Left forelimb (tissue), 1 donor: ENCODE measurements at regions not wholly inside any gene's neighbourhood (a gene's known extent, or its start where the extent isn't known, plus 50 kb on each side); places are given as distances from the start of the nearest gene placed in this dataset.

Experiments used
- DNase-seq: peaks from one replicate; pipeline ENCODE4 v3.0.0-alpha.2; 2018; ENCODE audit warnings: low spot score

DNA sequence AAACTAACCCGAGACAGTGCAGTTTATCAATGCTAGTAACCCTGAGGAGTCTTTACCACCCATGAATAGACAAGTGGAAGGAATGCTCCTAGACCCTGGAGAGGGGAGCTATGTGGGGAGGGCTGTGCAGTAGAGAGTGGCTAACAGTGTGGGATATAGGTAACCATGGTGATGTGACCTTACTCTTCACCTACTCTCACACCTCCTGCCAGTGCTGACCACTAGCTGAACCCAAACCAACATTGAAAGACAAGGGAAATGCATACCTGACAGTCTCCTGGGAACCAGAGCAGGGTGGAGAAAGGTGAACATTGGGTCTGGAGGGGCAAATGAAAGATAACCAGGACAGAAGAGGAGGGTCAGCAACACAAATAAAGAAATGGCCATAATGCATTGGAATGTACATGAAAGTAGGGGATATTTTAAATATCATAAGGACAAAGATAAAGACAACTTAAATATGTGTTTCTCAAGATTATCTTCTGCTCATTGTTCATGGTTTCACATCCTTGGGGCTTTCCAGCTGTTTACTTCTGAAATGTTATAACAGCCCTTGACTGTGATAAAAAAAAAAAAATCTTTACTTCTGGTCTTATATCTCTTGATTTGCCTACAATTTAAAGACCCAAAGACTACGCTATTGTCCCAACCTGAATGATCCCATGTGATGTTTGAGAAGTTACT, 983.3 kb upstream of the TENM4 start:
- no peak for DNase-seq

DNA sequence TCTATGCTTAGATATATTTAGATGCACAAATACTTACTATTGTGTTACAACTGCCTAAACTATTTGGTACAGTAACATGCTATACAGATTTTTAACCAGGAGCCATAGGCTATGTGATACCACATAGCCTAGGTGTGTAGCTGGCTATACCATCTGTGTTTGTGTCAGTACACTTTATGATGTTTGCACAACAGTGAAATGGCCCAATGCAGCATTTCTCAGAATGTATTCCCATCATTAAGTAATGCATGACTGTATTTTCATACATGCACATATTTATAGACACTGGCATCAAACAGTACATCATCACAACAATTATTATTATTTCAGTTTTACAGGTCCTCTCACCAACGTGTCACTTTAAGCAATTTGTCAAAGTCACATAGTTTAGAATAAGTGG, 979.5 kb upstream of the TENM4 start:
- DNase-seq: no peak

DNA sequence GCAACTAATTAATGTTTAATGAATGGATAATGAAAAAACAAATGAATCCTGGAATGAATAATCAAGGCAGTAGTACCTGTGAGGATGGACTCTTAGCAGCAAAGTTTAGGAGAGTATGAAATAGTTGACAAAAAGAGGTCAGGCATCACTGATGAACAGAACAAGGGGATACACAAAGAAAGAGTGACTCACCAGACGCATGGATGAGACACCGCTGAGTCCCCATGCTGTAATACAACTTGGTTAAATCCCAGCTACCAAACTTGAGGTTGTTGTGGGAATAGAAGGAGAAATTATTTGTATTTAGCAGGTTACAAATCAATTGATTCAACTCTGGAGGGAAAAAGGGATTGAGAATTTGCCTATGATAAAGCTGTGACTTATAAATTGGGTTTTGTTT, 976.9 kb upstream of the TENM4 start:
- DNase-seq: no peak

DNA sequence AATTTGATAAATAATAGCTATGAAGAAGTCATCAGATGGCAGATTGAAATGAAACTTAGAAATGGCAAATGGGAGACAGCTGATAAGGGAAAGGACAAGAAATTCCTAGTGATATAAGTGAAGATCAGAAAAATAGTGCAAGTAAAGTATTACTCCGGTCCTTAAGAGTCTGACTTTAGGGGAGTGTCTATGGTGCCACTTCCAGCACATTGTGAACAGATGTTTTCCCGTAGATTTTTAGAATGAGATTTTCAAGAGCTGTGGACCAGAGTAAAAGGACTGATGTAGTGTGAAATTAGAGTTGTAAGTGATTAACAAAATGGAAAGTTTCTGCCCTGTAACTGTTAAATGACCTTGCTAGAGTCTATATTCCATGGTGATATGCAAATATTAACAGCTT, 974.8 kb upstream of the TENM4 start:
- DNase-seq: no peak

DNA sequence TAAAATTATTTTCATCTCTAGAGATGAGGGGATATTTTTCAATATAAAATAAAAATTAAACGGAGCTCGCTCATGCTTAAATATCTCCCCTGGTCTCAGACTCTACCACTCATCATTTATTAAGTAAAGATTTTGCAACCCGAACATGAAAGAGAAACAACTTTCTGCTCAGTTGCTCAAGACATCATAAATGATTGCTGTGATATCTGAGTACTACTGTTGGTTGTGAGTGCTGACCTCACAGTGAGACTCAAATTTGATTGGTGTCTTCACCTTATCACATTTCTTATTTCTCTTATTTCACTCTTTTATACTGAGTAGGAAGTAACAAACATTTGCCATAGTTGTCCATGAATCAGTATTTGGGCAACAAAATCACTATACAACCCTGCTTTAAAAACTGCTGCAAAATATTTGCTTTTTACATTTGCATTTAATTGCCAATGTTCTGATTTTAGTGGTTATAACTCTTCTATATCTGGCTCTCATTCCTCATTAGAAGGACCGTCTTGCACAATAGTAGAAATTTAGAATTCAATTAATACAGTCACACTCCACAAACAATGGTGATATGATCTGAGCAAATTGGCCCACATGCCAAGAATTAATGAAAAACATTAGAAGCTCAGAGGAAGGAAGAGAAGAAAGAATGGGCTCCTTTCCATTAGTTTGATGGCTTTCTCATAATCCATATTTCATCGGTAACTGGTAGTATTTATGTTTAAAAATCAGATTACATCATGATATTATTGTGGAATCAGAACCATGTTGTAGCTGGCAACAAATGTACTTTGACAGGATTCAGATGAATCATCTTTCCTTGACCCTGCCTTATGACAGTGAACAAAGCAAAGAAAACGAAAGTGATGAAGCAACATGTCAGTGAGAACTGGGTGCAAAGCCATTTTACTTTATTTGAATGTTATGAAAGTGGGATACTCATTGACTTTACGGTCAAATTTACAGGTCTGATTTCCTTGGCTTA, 973.6 kb upstream of the TENM4 start:
- DNase-seq: no peak

DNA sequence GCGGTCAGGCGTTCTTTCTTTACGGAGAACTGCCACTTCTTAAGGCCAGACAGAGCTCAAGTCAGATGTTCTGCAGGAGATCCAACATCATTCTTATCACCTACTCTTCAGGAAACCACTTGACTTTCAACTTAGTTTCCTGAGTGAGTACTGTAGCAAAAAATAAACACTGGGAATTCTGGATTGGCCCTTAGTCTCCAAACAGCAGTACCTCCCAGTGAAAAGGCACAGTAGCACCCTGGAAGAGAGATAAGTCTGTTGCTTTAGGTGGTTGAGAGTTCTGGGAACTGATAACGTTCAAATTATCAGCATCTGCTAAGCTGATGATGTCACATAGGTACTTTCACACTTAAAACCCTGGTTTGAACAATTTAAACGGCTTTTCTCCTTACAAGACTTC, 971.8 kb upstream of the TENM4 start:
- no peak for DNase-seq

DNA sequence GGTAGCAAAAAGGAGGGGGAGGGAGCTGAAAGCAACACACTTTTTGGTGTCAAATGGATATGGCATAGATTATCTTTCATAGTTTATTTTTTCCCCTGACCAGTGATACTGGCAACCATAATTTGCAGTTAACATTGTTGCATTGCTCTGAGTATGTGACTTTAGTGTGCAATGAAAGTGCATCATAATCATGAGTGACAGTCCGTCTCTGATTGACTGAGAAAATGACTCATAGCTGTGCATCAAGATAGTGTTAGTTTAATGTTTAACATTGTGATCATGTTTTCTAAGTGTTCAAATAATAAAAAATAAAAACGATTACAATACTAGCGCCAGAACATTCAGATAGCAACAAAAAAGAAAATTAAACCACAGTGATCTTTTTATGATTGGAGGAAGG, 952.4 kb upstream of the TENM4 start:
- DNase-seq: no peak

DNA sequence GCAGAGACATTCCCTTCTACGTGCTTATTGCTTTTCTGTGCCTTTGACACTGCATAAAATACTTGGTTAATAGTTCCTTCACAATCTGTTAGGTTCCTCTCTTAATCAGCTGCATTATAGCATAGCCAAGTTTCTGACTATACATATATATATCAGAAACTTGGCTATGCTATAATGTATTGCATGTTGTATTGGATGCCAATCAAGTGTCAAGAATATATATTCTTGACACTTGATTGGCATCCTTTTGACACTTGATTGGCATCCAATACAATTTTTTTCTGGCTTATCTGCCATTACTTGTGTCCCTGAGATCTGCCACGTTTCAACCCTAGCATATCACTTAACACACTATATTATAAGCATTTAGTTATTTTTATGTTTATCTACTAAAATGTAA, 949.7 kb upstream of the TENM4 start:
- DNase-seq: no peak

DNA sequence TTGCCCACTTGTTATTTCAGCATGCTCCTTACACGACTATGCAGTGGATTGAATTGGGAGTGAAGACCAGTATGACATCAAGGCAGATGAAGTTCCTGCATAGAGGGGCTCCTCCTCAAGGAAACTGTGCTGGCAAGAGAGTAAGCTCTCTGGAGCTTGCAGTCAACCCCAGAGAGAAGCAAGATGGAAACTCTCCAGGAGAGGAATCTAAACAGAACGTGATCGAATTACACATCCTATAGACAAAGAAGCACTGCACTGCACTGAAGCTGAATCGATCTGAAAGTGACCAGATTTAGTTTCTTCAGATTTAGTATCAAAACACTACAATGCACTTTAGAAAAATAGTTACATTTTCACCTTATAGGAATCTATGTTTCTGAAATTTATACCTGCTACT, 947.7 kb upstream of the TENM4 start:
- DNase-seq: no peak

DNA sequence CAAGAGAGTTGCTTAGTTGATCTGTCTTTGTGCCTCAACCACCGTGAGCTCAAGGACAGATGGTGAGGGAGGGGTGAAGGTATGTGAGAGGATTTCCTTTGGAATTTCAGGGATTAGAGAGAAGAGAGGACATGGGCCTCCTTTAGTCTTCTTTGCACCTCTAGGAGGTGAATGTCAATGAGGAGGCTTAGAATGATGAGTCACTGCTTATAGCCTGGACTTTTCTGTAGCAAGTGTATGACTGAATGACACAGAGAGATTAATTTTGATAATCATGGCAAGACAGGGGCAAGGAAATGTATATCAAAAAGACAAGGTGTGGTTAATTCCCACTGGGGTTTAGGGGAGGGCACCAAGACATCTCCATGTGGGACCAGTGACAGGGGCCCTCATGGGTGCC, 947.3 kb upstream of the TENM4 start:
- DNase-seq: no peak

DNA sequence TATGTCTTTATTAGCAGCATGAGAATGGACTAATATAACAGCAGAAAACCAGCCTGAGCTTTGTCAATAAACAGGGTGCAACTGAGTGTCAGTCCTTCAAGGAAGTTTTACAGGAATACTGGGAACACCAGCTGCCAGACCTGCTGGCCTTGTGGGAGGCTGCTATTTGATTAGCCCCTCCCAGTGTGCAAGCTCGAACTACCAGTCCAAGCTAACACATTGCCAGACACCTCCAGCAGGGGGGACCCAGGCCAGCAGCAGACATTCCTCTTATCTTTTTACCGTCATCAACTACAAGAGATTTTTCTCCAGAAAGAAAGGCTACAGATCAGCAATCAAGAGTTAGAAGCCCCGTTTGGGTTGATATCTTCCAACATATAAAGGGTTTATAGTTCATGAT, 942.8 kb upstream of the TENM4 start:
- no peak for DNase-seq

DNA sequence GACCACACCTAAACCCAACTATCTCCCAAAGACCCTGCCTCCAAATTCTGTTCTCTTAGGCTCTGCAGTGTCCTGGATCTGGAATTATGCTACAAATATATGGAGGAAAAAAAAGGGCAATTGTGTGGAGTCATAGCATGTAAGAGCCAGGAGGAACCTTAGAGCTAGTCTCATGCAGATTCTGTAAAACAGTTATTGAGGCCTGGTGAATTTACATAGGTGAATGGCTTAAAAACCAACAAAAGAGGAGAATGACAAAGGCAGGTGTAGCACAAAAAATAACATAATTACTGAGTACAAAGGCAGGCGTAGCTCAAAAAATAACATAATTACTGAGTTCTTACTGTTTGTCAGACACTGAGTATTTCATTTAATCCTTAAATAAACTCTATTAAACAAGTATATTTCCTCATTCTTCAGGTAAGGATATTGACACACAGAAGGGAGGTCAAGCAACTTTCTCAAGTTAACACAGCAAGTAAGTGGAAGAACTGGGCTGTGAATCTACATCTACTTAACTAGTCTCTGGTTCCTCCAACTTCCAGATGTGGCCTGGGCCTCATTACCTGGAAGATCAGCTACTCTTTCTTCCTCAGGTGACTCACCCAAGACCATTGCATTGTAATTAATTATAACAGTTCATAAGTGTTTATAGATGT, 938.9 kb upstream of the TENM4 start:
- no peak for DNase-seq

DNA sequence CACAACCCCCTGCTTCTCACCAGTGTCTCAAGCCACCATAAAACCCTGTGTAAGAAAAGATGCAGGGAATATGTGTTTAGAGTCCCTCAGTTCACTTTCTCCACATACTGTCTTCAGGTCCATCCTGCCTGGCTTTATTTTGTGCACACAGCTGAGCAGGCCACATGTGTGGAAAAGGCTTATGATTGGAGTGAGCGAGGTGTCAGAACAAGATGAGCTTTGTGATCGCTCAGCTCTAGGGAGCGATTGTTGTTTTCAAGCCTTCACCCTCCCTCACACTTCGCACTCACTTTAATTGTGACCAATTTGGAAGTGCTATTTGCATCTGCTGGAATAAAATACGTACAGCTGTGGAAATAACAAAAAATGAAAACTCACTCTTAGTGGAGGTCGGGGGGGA, 931.1 kb upstream of the TENM4 start:
- no peak for DNase-seq

DNA sequence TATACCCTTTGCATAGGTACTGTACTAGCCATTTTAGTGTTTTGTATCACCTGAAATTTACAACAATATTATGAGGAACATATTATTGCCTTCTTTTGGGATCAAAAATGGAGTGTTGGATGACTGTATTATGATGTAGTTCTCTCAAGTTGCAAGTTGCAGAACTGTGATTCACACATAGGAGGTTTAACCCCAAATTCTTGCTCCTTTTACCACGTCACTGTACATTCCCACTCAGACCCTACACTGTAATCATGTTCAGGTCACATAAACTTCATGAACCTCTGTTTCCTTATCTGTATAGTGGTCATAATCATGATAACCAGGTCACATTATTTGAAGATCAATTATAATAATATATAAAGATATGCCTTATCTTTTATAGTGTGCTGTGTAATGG, 925.1 kb upstream of the TENM4 start:
- DNase-seq: no peak

DNA sequence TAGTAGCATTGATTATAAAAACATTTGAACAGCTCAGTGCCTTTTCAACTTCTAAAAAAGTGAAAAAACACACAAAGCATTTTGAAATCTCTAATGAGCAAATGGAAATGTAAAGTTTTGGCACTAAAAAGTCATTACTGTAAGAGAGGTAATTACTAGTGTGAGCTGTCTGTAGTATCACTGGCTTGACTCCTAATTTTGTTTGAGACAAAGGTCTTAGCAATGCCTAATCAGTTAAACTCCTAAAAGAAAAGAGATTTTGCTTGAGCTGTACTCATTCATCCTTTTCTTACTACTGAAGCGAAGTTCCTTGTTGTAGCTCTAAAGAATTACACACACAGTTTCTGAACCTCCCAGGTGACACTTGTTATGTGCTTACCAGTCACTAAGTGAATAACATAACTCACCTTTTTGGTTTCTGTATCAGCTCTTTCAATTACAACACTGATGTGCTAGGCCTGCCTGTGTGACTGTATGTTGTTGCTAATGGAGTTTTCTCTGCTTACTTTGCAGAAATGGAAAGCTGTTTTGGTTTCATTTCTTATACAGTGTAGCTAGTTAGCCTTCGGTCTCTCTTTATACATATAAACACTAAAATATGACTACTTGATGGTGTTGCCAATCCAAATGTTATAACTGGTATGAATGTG, 924.4 kb upstream of the TENM4 start:
- DNase-seq: no peak

DNA sequence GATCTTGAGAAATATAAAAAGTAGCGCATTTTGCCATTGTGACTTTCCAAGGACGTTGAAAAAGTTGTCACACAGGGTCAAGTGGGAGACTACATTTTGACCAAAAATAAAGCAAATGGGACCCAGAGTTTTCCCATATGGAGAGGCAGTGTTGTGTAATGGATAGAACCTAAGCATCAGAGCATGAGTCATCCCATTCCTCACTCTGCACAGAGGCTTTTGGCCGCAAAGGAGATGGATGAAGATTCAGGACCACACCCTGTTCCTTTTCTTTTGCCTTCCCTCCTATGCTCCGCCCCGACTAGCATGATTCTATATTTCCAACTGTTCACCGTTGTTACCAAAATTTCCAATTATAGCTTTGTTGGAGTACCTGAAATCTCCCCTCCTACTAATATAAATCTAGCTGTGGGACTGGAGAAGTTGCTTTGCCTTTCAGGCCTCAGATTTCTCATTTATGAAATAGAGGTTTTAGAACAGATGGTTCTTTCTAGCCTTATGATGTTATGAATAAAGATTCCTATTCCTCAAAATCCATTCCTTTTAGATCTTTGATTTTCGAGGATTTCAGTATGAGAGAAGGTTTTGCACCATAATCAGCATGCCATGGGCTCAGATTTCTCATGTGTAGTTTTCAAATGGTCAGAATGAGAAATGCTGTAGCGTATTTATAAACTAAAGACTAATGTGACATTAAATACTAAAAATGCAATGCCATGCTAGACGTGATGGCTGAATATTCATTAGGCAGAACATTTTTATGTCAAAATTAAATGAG, 921.9 kb upstream of the TENM4 start:
- no peak for DNase-seq

DNA sequence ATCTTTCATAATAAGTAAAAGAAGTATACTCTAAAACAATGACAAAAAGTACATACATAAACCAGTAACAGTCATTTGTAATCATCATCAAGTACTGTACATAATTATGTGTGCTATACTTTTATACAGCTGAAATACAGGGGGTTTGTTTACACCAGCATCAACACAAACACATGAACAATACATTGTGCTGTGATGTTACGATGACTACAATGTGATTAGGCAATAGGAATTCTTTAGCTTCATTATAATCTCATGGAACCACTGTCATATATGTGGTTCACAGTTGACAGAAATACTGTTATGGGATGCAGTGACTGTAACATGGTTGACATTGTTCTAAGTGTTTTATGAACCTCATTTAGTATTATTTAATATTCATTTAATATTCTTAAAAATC, 914.4 kb upstream of the TENM4 start:
- no peak for DNase-seq

DNA sequence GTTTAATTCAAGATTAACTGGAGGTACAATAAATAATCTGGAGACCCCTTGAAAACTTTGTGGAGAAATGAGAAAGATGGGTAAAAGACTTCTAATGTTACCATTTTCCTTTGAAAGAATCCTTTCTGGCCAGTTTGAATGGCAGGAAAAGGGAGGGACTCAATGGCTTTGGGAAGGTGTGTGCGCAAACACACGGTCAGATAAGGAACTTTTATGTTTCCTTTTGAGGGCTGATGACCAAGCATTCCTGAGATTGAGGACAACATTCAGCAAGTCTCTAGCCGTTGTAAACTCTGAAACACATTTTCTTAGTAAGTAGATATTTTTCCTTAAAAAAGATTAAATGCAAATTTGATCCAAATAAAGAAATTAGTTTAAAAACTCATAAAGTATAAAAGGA, 909.7 kb upstream of the TENM4 start:
- no peak for DNase-seq

DNA sequence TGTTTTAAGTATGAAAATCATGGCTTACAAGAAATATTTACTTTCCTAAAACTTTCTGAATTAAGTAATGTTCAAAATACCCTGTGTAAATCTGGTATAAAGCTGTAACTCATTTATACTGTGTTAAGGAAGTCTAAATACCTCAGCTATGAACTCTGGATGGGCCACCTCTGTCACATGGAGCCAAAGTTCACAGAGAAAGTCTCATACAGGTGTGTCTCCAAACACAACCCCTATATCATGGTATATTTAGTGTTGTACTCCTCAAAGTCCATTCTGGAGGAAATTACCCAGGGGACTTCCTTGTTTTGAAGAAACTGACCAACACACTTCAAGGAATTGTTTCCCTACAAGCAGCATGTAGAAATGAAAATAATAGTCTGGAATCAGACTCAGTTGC, 909.2 kb upstream of the TENM4 start:
- DNase-seq: no peak

DNA sequence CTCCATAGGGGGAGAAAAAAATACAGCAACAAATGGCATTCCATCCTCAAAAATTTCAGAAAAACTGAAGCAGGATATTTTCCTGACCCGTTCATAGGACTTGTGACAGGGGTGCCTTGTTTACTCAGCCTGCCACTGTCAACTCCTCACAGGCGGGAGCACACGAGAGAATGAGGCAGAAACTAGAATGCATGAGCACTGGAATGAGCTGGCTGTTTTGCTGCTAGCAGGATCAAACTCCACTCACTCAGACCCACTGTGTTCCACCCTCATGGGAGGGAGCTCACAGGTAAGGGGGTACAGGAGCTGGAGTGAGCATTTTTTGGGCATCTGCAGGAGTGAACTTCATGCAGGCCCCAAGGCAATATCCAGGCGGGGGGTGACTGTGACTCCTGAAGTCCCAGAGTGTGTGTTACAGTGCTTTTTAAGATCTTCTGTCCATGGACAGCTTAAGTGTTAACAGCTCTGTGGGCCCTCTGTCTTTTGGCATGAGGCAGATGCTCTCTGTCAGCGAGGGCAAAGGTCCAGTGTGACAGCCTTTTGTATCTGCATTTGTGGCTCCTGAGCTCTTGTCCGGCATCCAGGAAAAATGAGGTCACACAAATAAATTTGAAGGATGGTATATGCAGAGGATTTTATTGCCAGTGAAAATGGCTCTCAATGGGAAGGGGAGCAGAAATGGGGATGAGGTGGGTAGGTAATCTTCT, 905.7 kb upstream of the TENM4 start:
- DNase-seq: no peak

DNA sequence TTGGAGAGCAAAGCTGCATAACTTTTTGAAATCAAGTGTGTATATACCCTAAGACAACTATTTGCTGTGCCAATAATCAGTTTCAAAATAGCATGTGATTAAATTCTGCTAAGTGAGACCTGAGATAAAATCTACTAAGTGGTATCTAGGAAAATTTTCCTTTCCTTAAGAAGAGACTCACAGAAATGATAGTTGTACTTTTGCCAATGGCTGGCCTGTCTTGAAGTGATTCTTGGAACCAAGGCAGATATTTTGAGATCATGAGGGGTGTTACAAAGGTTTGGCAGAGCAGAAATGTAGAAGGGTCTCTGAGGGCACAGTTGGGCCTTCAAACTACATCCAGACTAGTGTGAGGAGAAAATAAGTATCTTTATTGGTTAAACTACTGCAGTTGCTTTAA, 902.6 kb upstream of the TENM4 start:
- DNase-seq: no peak
